Muscle of leg (tissue), 3 donors: ENCODE measurements at regions not wholly inside any gene's neighbourhood (a gene's known extent, or its start where the extent isn't known, plus 50 kb on each side); places are given as distances from the start of the nearest gene placed in this dataset.
"Not testable (repeated sequence)": the region's sequence is repeated elsewhere in the genome, so short reads cannot be mapped to it uniquely, and the experiment has no call there.

ENCODE experiments used
- DNase-seq: peaks from one replicate; pipeline ENCODE4 v3.0.0; 2013
- H3K27ac ChIP-seq: one replicate; pipeline ENCODE4 v1.5.1; 2013; ENCODE audit warnings: mild to moderate bottlenecking, low read length, control low read depth
- H3K27me3 ChIP-seq: one replicate; pipeline ENCODE4 v1.6.1; 2013; ENCODE audit warnings: low read length; ENCODE audit not compliant: control insufficient read depth, insufficient read depth
- H3K36me3 ChIP-seq: one replicate; pipeline ENCODE4 v1.6.1; 2013; ENCODE audit warnings: low read length; ENCODE audit not compliant: control insufficient read depth, insufficient read depth
- H3K4me1 ChIP-seq: one replicate; pipeline ENCODE4 v1.6.1; 2013; ENCODE audit warnings: low read length; ENCODE audit not compliant: control insufficient read depth, insufficient read depth
- H3K4me3 ChIP-seq: one replicate; pipeline ENCODE4 v1.5.1; 2013; ENCODE audit warnings: low read length, control low read depth
- H3K9me3 ChIP-seq: replicated peaks from 2 replicates; pipeline ENCODE4 v1.6.1; 2013; ENCODE audit warnings: low read depth, low read length; ENCODE audit not compliant: control insufficient read depth
- WGBS: methylation state at CpG from one replicate; pipeline ENCODE4 v1.1.5; 2013; ENCODE audit warnings: missing lambda C conversion rate; ENCODE audit not compliant: insufficient coverage; 5-methylcytosine and 5-hydroxymethylcytosine counted together

- no peak overlapping the region for H3K27ac ChIP-seq
- no peaks in the 10 kb centered on the region for H3K36me3 ChIP-seq
- peaks cover 4% of the 10 kb centered on the region for H3K9me3 ChIP-seq
- peaks cover 31% of the 10 kb centered on the region for H3K4me1 ChIP-seq
- no CpG with 5 or more reads among the region's 1 CpG for WGBS
- H3K4me3 ChIP-seq = no peak overlapping the region
- DNase-seq = no peak
- H3K27me3 ChIP-seq = peaks cover 4% of the 10 kb centered on the region
Observed at GRCh38 chr13:30830638-30830965, 75.5 kb upstream of the MEDAG start.

- Histone ChIP-seq H3K36me3 (no peaks in the 10 kb centered on the region), H3K27me3 (peaks cover 4% of the 10 kb centered on the region), H3K27ac (no peak overlapping the region), H3K4me3 (no peak overlapping the region), H3K4me1 (peaks cover 32% of the 10 kb centered on the region), H3K9me3 (peaks cover 4% of the 10 kb centered on the region)
- no peak for DNase-seq
- 100% methylated on average over 1 of the region's 4 CpGs for WGBS
Observed at GRCh38 chr13:30831515-30831914, 74.6 kb upstream of the MEDAG start.

GRCh38 chr13:30832377-30832776 is 73.7 kb upstream of the MEDAG start:
- Histone ChIP-seq H3K4me3 (no peak overlapping the region), H3K9me3 (peaks cover 4% of the 10 kb centered on the region), H3K27me3 (peaks cover 4% of the 10 kb centered on the region), H3K27ac (no peak overlapping the region), H3K36me3 (no peaks in the 10 kb centered on the region), H3K4me1 (peaks cover 32% of the 10 kb centered on the region)
- DNase-seq = no peak
- WGBS = 65% methylated on average over 2 of the region's 4 CpGs

GRCh38 chr13:30832845-30833332 is 73.2 kb upstream of the MEDAG start:
- Histone ChIP-seq H3K27ac (no peak overlapping the region), H3K4me3 (no peak overlapping the region), H3K4me1 (peaks cover 32% of the 10 kb centered on the region), H3K27me3 (peaks cover 4% of the 10 kb centered on the region), H3K36me3 (no peaks in the 10 kb centered on the region), H3K9me3 (peaks cover 4% of the 10 kb centered on the region)
- peak; percentile 48 for DNase-seq
- WGBS = 12% methylated on average over 18 of the region's 18 CpGs

- WGBS = 38% methylated on average over 7 of the region's 9 CpGs
- peak; percentile 59 for DNase-seq
- no peak overlapping the region for H3K27ac ChIP-seq
Observed at GRCh38 chr13:30835442-30835841, 70.6 kb upstream of the MEDAG start.

GRCh38 chr13:30837227-30838159 is 68.6 kb upstream of the MEDAG start:
- Histone ChIP-seq H3K36me3 (no peaks in the 10 kb centered on the region), H3K4me3 (no peak overlapping the region), H3K27ac (no peak overlapping the region), H3K9me3 (no peaks in the 10 kb centered on the region), H3K4me1 (peaks cover 24% of the 10 kb centered on the region), H3K27me3 (peaks cover 4% of the 10 kb centered on the region)
- no peak for DNase-seq
- WGBS = 93% methylated on average over 8 of the region's 11 CpGs

More at GRCh38 chr13:30835442-30835841, 70.6 kb upstream of the MEDAG start:
- peaks cover 20% of the 10 kb centered on the region for H3K4me1 ChIP-seq
- peaks cover 4% of the 10 kb centered on the region for H3K27me3 ChIP-seq
- H3K4me3 ChIP-seq = no peak overlapping the region
- H3K36me3 ChIP-seq = no peaks in the 10 kb centered on the region
- H3K9me3 ChIP-seq = no peaks in the 10 kb centered on the region

GRCh38 chr13:30839636-30840035 is 66.4 kb upstream of the MEDAG start:
- H3K4me3 ChIP-seq, DNase-seq, H3K27me3 ChIP-seq, H3K36me3 ChIP-seq, H3K4me1 ChIP-seq, H3K27ac ChIP-seq, H3K9me3 ChIP-seq: not testable (repeated sequence)
- WGBS = no CpG with 5 or more reads among the region's 30 CpGs

- no peaks in the 10 kb centered on the region for H3K27me3 ChIP-seq
- no CpG with 5 or more reads among the region's 6 CpGs for WGBS
- no peaks in the 10 kb centered on the region for H3K36me3 ChIP-seq
- no peaks in the 10 kb centered on the region for H3K9me3 ChIP-seq
- no peak for DNase-seq
- H3K4me1 ChIP-seq = peaks cover 6% of the 10 kb centered on the region
- no peak overlapping the region for H3K4me3 ChIP-seq
- H3K27ac ChIP-seq = no peak overlapping the region
Observed at GRCh38 chr13:30840515-30840914, 65.6 kb upstream of the MEDAG start.

GRCh38 chr13:30841154-30841553 is 64.9 kb upstream of the MEDAG start:
- H3K4me1 ChIP-seq = peaks cover 4% of the 10 kb centered on the region
- H3K27ac ChIP-seq = no peak overlapping the region
- peak; percentile 50 for DNase-seq
- H3K4me3 ChIP-seq = no peak overlapping the region
- H3K27me3 ChIP-seq = no peaks in the 10 kb centered on the region
- WGBS = 29% methylated on average over 4 of the region's 5 CpGs
- H3K9me3 ChIP-seq = no peaks in the 10 kb centered on the region
- no peaks in the 10 kb centered on the region for H3K36me3 ChIP-seq

GRCh38 chr13:30843548-30843947 is 62.5 kb upstream of the MEDAG start:
- 89% methylated on average over 3 of the region's 4 CpGs for WGBS

More at GRCh38 chr13:30843548-30843947, 62.5 kb upstream of the MEDAG start:
- no peaks in the 10 kb centered on the region for H3K36me3 ChIP-seq
- H3K4me3 ChIP-seq = no peak overlapping the region
- DNase-seq = no peak
- H3K27ac ChIP-seq = no peak overlapping the region
- no peaks in the 10 kb centered on the region for H3K27me3 ChIP-seq
- H3K4me1 ChIP-seq = peaks cover 4% of the 10 kb centered on the region
- peaks cover 3% of the 10 kb centered on the region for H3K9me3 ChIP-seq
